HG03159 (cell line): ENCODE measurements at regions not wholly inside any gene's neighbourhood (a gene's known extent, or its start where the extent isn't known, plus 50 kb on each side); places are given as distances from the start of the nearest gene placed in this dataset.
"Not testable (repeated sequence)": the region's sequence is repeated elsewhere in the genome, so short reads cannot be mapped to it uniquely, and the experiment has no call there.

Source experiments
- ATAC-seq: cut with Tn5 transposase; IDR thresholded peaks from one replicate; pipeline ENCODE4 v1.9.1; 2021; ENCODE audit warnings: mild to moderate bottlenecking, moderate library complexity; ENCODE audit not compliant: unreplicated experiment

GRCh38 chr4:38330321-38330720, 333.7 kb upstream of the KLF3 start:
- ATAC-seq = no peak

GRCh38 chr4:38330936-38331335, 333.1 kb upstream of the KLF3 start:
- ATAC-seq = no peak

GRCh38 chr4:38332699-38333098, 331.3 kb upstream of the KLF3 start:
- ATAC-seq = no peak

GRCh38 chr4:38333219-38333618, 330.8 kb upstream of the KLF3 start:
- ATAC-seq = no peak

- ATAC-seq = no peak
Observed at GRCh38 chr4:38334791-38335190, 329.2 kb upstream of the KLF3 start.

- not testable (repeated sequence) for ATAC-seq
Observed at GRCh38 chr4:38338939-38339338, 325.1 kb upstream of the KLF3 start.

- no peak for ATAC-seq
Observed at GRCh38 chr4:38343608-38344007, 320.4 kb upstream of the KLF3 start.

GRCh38 chr4:38344929-38345328, 319.1 kb upstream of the KLF3 start:
- no peak for ATAC-seq

- no peak for ATAC-seq
Observed at GRCh38 chr4:38347251-38347650, 316.7 kb upstream of the KLF3 start.

GRCh38 chr4:38354421-38354820, 309.6 kb upstream of the KLF3 start:
- no peak for ATAC-seq

- no peak for ATAC-seq
Observed at GRCh38 chr4:38354872-38355271, 309.1 kb upstream of the KLF3 start.

GRCh38 chr4:38356686-38357085, 307.3 kb upstream of the KLF3 start:
- ATAC-seq = no peak

GRCh38 chr4:38357546-38357945, 306.5 kb upstream of the KLF3 start:
- no peak for ATAC-seq

GRCh38 chr4:38359113-38359512, 304.9 kb upstream of the KLF3 start:
- ATAC-seq = no peak

GRCh38 chr4:38360201-38360600, 303.8 kb upstream of the KLF3 start:
- ATAC-seq = no peak

GRCh38 chr4:38364383-38364963, 299.5 kb upstream of the KLF3 start:
- ATAC-seq = no peak

- no peak for ATAC-seq
Observed at GRCh38 chr4:38365261-38365660, 298.7 kb upstream of the KLF3 start.

- ATAC-seq = no peak
Observed at GRCh38 chr4:38365748-38366310, 298.2 kb upstream of the KLF3 start.

- ATAC-seq = no peak
Observed at GRCh38 chr4:38366456-38366855, 297.5 kb upstream of the KLF3 start.

GRCh38 chr4:38366997-38367396, 297.0 kb upstream of the KLF3 start:
- no peak for ATAC-seq

- no peak for ATAC-seq
Observed at GRCh38 chr4:38367642-38368174, 296.3 kb upstream of the KLF3 start.

- no peak for ATAC-seq
Observed at GRCh38 chr4:38368613-38369012, 295.4 kb upstream of the KLF3 start.

- ATAC-seq = no peak
Observed at GRCh38 chr4:38371391-38371851, 292.6 kb upstream of the KLF3 start.
